ENCODE measurements at regions not wholly inside any gene's neighbourhood (a gene's known extent, or its start where the extent isn't known, plus 50 kb on each side); places are given as distances from the start of the nearest gene placed in this dataset.

DNA sequence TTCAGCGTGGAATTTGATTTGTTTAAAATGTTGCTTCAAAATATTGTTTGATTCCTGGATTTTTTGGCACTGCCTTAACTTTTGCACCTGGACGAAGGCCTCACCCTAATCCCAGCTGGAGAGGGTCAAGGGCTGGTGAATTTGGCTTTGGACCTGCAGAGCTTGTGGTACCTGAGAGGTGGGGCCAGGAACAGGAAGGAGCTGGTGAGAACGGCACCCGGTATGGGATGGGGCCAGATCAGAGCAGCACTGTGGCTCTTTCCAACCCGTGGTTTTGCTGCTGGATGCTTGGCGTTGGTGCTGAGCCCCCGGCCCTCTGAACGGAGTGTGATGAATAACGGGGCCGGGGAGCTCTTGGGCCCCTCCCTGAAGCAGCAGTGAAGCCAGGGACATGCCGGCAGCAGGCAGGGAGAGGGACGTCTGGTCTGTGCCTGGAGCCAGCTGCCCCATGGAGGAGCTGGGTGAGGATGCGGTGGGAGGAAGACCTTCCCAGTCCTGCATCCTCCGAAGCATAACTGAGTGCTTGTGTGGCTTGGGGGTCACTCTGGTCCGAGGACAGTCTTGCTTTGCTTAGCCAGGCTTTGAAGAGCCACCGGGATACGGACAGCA is 275.4 kb downstream of the SEC14L1 start:
- ATAC-seq (ENCODE audit: low read depth) (no peak), DNase-seq (ENCODE audit: low spot score) (no peak)
- H3K4me1 ChIP-seq (ENCODE audit: insufficient read depth, poor library complexity, severe bottlenecking): peaks cover 49% of the 10 kb centered on the region
- no peak for TF ChIP-seq CTCF (IDR thresholded peaks at IDR 0.05; ENCODE audit: poor library complexity, severe bottlenecking)
- no peak overlapping the region for H3K4me3 ChIP-seq (ENCODE audit: severe bottlenecking)
- H3K9me3 ChIP-seq (ENCODE audit: severe bottlenecking): no peaks in the 10 kb centered on the region
- H3K36me3 ChIP-seq (ENCODE audit: low read depth): peaks cover 36% of the 10 kb centered on the region
- H3K27me3 ChIP-seq (ENCODE audit: insufficient read depth, poor library complexity, severe bottlenecking): no peaks in the 10 kb centered on the region
- H3K27ac ChIP-seq (ENCODE audit: poor library complexity, severe bottlenecking): peak overlapping the region; percentile 21

GRCh38 chr17:77417575-77417974 is 276.8 kb downstream of the SEC14L1 start:
- Histone ChIP-seq H3K4me3 (ENCODE audit: severe bottlenecking) (no peak overlapping the region), H3K9me3 (ENCODE audit: severe bottlenecking) (no peaks in the 10 kb centered on the region), H3K4me1 (ENCODE audit: insufficient read depth, poor library complexity, severe bottlenecking) (peaks cover 49% of the 10 kb centered on the region), H3K27me3 (ENCODE audit: insufficient read depth, poor library complexity, severe bottlenecking) (no peaks in the 10 kb centered on the region), H3K36me3 (ENCODE audit: low read depth) (peaks cover 31% of the 10 kb centered on the region), H3K27ac (ENCODE audit: poor library complexity, severe bottlenecking) (no peak overlapping the region)
- TF ChIP-seq CTCF (IDR thresholded peaks at IDR 0.05; ENCODE audit: poor library complexity, severe bottlenecking): no peak
- ATAC-seq (ENCODE audit: low read depth) (no peak), DNase-seq (ENCODE audit: low spot score) (no peak)

GRCh38 chr17:77418609-77419008 is 277.8 kb downstream of the SEC14L1 start:
- Histone ChIP-seq H3K36me3 (ENCODE audit: low read depth) (peaks cover 38% of the 10 kb centered on the region), H3K9me3 (ENCODE audit: severe bottlenecking) (no peaks in the 10 kb centered on the region), H3K4me1 (ENCODE audit: insufficient read depth, poor library complexity, severe bottlenecking) (peaks cover 51% of the 10 kb centered on the region), H3K4me3 (ENCODE audit: severe bottlenecking) (no peak overlapping the region), H3K27ac (ENCODE audit: poor library complexity, severe bottlenecking) (peak overlapping the region; percentile 95), H3K27me3 (ENCODE audit: insufficient read depth, poor library complexity, severe bottlenecking) (no peaks in the 10 kb centered on the region)
- no peak for TF ChIP-seq CTCF (IDR thresholded peaks at IDR 0.05; ENCODE audit: poor library complexity, severe bottlenecking)
- ATAC-seq (ENCODE audit: low read depth): no peak
- DNase-seq (ENCODE audit: low spot score): no peak

DNA sequence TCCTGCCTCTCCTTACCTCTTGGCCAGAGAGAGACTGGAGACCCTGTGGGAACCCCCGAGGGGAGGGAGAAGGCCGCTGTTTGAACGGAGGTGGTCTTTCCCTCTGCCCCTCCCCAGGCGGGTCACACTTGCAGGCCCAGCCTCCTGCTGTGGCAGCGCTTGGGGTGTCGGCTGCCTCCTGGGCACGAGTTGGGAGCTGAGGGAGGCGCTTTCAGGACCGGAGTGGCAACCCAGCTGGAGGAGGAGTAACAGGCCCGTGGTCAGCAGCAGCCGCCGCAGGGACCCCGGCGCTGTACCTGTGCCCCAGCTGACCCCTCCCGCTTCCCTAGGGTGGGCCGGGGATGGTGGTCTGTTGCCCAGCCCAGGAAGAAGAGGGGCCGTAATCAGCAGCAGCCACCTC is 278.3 kb downstream of the SEC14L1 start:
- ATAC-seq (ENCODE audit: low read depth): no peak

More for the DNA sequence above, 278.3 kb downstream of the SEC14L1 start:
- no peaks in the 10 kb centered on the region for H3K27me3 ChIP-seq (ENCODE audit: insufficient read depth, poor library complexity, severe bottlenecking)
- no peak for DNase-seq (ENCODE audit: low spot score)
- peak overlapping the region; percentile 95 for H3K27ac ChIP-seq (ENCODE audit: poor library complexity, severe bottlenecking)
- peaks cover 54% of the 10 kb centered on the region for H3K4me1 ChIP-seq (ENCODE audit: insufficient read depth, poor library complexity, severe bottlenecking)
- H3K36me3 ChIP-seq (ENCODE audit: low read depth): peaks cover 42% of the 10 kb centered on the region
- TF ChIP-seq CTCF (IDR thresholded peaks at IDR 0.05; ENCODE audit: poor library complexity, severe bottlenecking): no peak
- no peak overlapping the region for H3K4me3 ChIP-seq (ENCODE audit: severe bottlenecking)
- no peaks in the 10 kb centered on the region for H3K9me3 ChIP-seq (ENCODE audit: severe bottlenecking)

All from RWPE2 (cell line).